ENCODE measurements at regions not wholly inside any gene's neighbourhood (a gene's known extent, or its start where the extent isn't known, plus 50 kb on each side); places are given as distances from the start of the nearest gene placed in this dataset.

GRCh38 chr13:99871249-99871898 lies 100.2 kb downstream of the ZIC5 start:
- Mint-ChIP-seq H3K4me3 (no peak overlapping the region), H3K36me3 (peaks cover 36% of the 10 kb centered on the region), H3K9me3 (peaks cover 0 to 2% (median 0%) of the 10 kb centered on the region in 7 donors), H3K27me3 (no peaks in the 10 kb centered on the region), H3K4me1 (no peaks in the 10 kb centered on the region), H3K27ac (no peak overlapping the region)
- no peak for ATAC-seq (ENCODE audit: low read depth in 2 of 2)
- no peaks in the 10 kb centered on the region for H3K27me3 ChIP-seq (ENCODE audit: control insufficient read depth, insufficient read depth, low read length)
- peaks cover 3% of the 10 kb centered on the region for H3K36me3 ChIP-seq (ENCODE audit: control insufficient read depth, insufficient read depth, low read length)
- no peak for DNase-seq
- H3K9me3 ChIP-seq (ENCODE audit: control insufficient read depth in 2 of 2, low read length in 2 of 2) = no peaks in the 10 kb centered on the region
- H3K27ac ChIP-seq (ENCODE audit: insufficient read depth, low read length, poor library complexity, severe bottlenecking) = no peak overlapping the region
- H3K4me3 ChIP-seq (ENCODE audit: low read depth, low read length) = no peak overlapping the region
- no peaks in the 10 kb centered on the region for H3K4me1 ChIP-seq (ENCODE audit: control insufficient read depth, insufficient read depth, low read length, poor library complexity, severe bottlenecking)

GRCh38 chr13:99870541-99870940 lies 101.0 kb downstream of the ZIC5 start:
- H3K27me3 Mint-ChIP-seq = no peaks in the 10 kb centered on the region
- no peaks in the 10 kb centered on the region for H3K4me1 Mint-ChIP-seq
- Histone ChIP-seq H3K9me3 (ENCODE audit: control insufficient read depth in 2 of 2, low read length in 2 of 2) (no peaks in the 10 kb centered on the region), H3K4me1 (ENCODE audit: control insufficient read depth, insufficient read depth, low read length, poor library complexity, severe bottlenecking) (no peaks in the 10 kb centered on the region), H3K36me3 (ENCODE audit: control insufficient read depth, insufficient read depth, low read length) (peaks cover 3% of the 10 kb centered on the region), H3K4me3 (ENCODE audit: low read depth, low read length) (no peak overlapping the region), H3K27me3 (ENCODE audit: control insufficient read depth, insufficient read depth, low read length) (no peaks in the 10 kb centered on the region), H3K27ac (ENCODE audit: insufficient read depth, low read length, poor library complexity, severe bottlenecking) (no peak overlapping the region)
- H3K9me3 Mint-ChIP-seq = peaks cover 0 to 2% (median 0%) of the 10 kb centered on the region in 7 donors
- DNase-seq (no peak), ATAC-seq (ENCODE audit: low read depth in 2 of 2) (no peak)
- peak overlapping the region in 1 of 3 donors; percentile 43 for H3K27ac Mint-ChIP-seq
- peaks cover 41% of the 10 kb centered on the region for H3K36me3 Mint-ChIP-seq
- no peak overlapping the region for H3K4me3 Mint-ChIP-seq

GRCh38 chr13:99869830-99870229 lies 101.7 kb downstream of the ZIC5 start:
- Mint-ChIP-seq H3K27me3 (no peaks in the 10 kb centered on the region), H3K4me3 (no peak overlapping the region), H3K36me3 (peaks cover 38% of the 10 kb centered on the region), H3K4me1 (no peaks in the 10 kb centered on the region), H3K27ac (no peak overlapping the region), H3K9me3 (peaks cover 0 to 2% (median 0%) of the 10 kb centered on the region in 7 donors)
- peaks cover 6% of the 10 kb centered on the region for H3K36me3 ChIP-seq (ENCODE audit: control insufficient read depth, insufficient read depth, low read length)
- H3K4me3 ChIP-seq (ENCODE audit: low read depth, low read length) = no peak overlapping the region
- H3K27ac ChIP-seq (ENCODE audit: insufficient read depth, low read length, poor library complexity, severe bottlenecking) = no peak overlapping the region
- no peaks in the 10 kb centered on the region for H3K9me3 ChIP-seq (ENCODE audit: control insufficient read depth in 2 of 2, low read length in 2 of 2)
- H3K4me1 ChIP-seq (ENCODE audit: control insufficient read depth, insufficient read depth, low read length, poor library complexity, severe bottlenecking) = no peaks in the 10 kb centered on the region
- DNase-seq (no peak), ATAC-seq (ENCODE audit: low read depth in 2 of 2) (no peak)
- H3K27me3 ChIP-seq (ENCODE audit: control insufficient read depth, insufficient read depth, low read length) = no peaks in the 10 kb centered on the region

- H3K9me3 ChIP-seq (ENCODE audit: control insufficient read depth in 2 of 2, low read length in 2 of 2) = no peaks in the 10 kb centered on the region
- H3K4me1 ChIP-seq (ENCODE audit: control insufficient read depth, insufficient read depth, low read length, poor library complexity, severe bottlenecking) = no peaks in the 10 kb centered on the region
- H3K27ac Mint-ChIP-seq = no peak overlapping the region
- H3K36me3 Mint-ChIP-seq = peaks cover 43% of the 10 kb centered on the region
- peaks cover 6% of the 10 kb centered on the region for H3K36me3 ChIP-seq (ENCODE audit: control insufficient read depth, insufficient read depth, low read length)
- no peaks in the 10 kb centered on the region for H3K27me3 Mint-ChIP-seq
- no peak for ATAC-seq (ENCODE audit: low read depth in 2 of 2)
- no peak for DNase-seq
- H3K9me3 Mint-ChIP-seq = peaks cover 0 to 2% (median 0%) of the 10 kb centered on the region in 7 donors
- H3K4me3 ChIP-seq (ENCODE audit: low read depth, low read length) = no peak overlapping the region
- H3K27me3 ChIP-seq (ENCODE audit: control insufficient read depth, insufficient read depth, low read length) = no peaks in the 10 kb centered on the region
- H3K4me3 Mint-ChIP-seq = no peak overlapping the region
- no peak overlapping the region for H3K27ac ChIP-seq (ENCODE audit: insufficient read depth, low read length, poor library complexity, severe bottlenecking)
- H3K4me1 Mint-ChIP-seq = no peaks in the 10 kb centered on the region
Observed at GRCh38 chr13:99868767-99869166, 102.8 kb downstream of the ZIC5 start.

- Mint-ChIP-seq H3K27me3 (no peaks in the 10 kb centered on the region), H3K9me3 (peaks cover 0 to 2% (median 0%) of the 10 kb centered on the region in 7 donors), H3K36me3 (peaks cover 44% of the 10 kb centered on the region), H3K4me1 (no peaks in the 10 kb centered on the region), H3K27ac (no peak overlapping the region), H3K4me3 (no peak overlapping the region)
- Histone ChIP-seq H3K9me3 (ENCODE audit: control insufficient read depth in 2 of 2, low read length in 2 of 2) (no peaks in the 10 kb centered on the region), H3K4me3 (ENCODE audit: low read depth, low read length) (no peak overlapping the region), H3K4me1 (ENCODE audit: control insufficient read depth, insufficient read depth, low read length, poor library complexity, severe bottlenecking) (no peaks in the 10 kb centered on the region), H3K36me3 (ENCODE audit: control insufficient read depth, insufficient read depth, low read length) (peaks cover 6% of the 10 kb centered on the region), H3K27ac (ENCODE audit: insufficient read depth, low read length, poor library complexity, severe bottlenecking) (no peak overlapping the region), H3K27me3 (ENCODE audit: control insufficient read depth, insufficient read depth, low read length) (no peaks in the 10 kb centered on the region)
- ATAC-seq (ENCODE audit: low read depth in 2 of 2) = no peak
- no peak for DNase-seq
Observed at GRCh38 chr13:99867535-99868257, 103.9 kb downstream of the ZIC5 start.

GRCh38 chr13:99866781-99867180 lies 104.8 kb downstream of the ZIC5 start:
- H3K4me1 ChIP-seq (ENCODE audit: control insufficient read depth, insufficient read depth, low read length, poor library complexity, severe bottlenecking) = no peaks in the 10 kb centered on the region
- Mint-ChIP-seq H3K36me3 (peaks cover 47% of the 10 kb centered on the region), H3K9me3 (no peaks in the 10 kb centered on the region)

GRCh38 chr13:99865420-99865930 lies 106.1 kb downstream of the ZIC5 start:
- H3K4me1 Mint-ChIP-seq = peaks cover 0 to 5% (median 0%) of the 10 kb centered on the region in 4 donors
- no peak for ATAC-seq (ENCODE audit: low read depth in 2 of 2)
- DNase-seq = no peak
- Histone ChIP-seq H3K27ac (ENCODE audit: insufficient read depth, low read length, poor library complexity, severe bottlenecking) (no peak overlapping the region), H3K27me3 (ENCODE audit: control insufficient read depth, insufficient read depth, low read length) (no peaks in the 10 kb centered on the region), H3K9me3 (ENCODE audit: control insufficient read depth in 2 of 2, low read length in 2 of 2) (no peaks in the 10 kb centered on the region), H3K36me3 (ENCODE audit: control insufficient read depth, insufficient read depth, low read length) (peaks cover 6% of the 10 kb centered on the region), H3K4me1 (ENCODE audit: control insufficient read depth, insufficient read depth, low read length, poor library complexity, severe bottlenecking) (no peaks in the 10 kb centered on the region), H3K4me3 (ENCODE audit: low read depth, low read length) (no peak overlapping the region)
- peaks cover 38% of the 10 kb centered on the region for H3K36me3 Mint-ChIP-seq
- no peak overlapping the region for H3K27ac Mint-ChIP-seq
- no peak overlapping the region for H3K4me3 Mint-ChIP-seq
- H3K9me3 Mint-ChIP-seq = no peaks in the 10 kb centered on the region
- H3K27me3 Mint-ChIP-seq = peaks cover 4% of the 10 kb centered on the region

More at GRCh38 chr13:99866781-99867180, 104.8 kb downstream of the ZIC5 start:
- no peak for ATAC-seq (ENCODE audit: low read depth in 2 of 2)
- Mint-ChIP-seq H3K4me3 (no peak overlapping the region), H3K27ac (peak overlapping the region in 1 of 3 donors; percentile 29), H3K27me3 (peaks cover 4% of the 10 kb centered on the region), H3K4me1 (no peaks in the 10 kb centered on the region)
- Histone ChIP-seq H3K4me3 (ENCODE audit: low read depth, low read length) (no peak overlapping the region), H3K9me3 (ENCODE audit: control insufficient read depth in 2 of 2, low read length in 2 of 2) (no peaks in the 10 kb centered on the region), H3K27ac (ENCODE audit: insufficient read depth, low read length, poor library complexity, severe bottlenecking) (no peak overlapping the region), H3K27me3 (ENCODE audit: control insufficient read depth, insufficient read depth, low read length) (no peaks in the 10 kb centered on the region), H3K36me3 (ENCODE audit: control insufficient read depth, insufficient read depth, low read length) (peaks cover 6% of the 10 kb centered on the region)
- DNase-seq = no peak

Data from CD4-positive, CD25-positive, alpha-beta regulatory T cell (primary cell).